ENCODE measurements at regions not wholly inside any gene's neighbourhood (a gene's known extent, or its start where the extent isn't known, plus 50 kb on each side); places are given as distances from the start of the nearest gene placed in this dataset.

DNA sequence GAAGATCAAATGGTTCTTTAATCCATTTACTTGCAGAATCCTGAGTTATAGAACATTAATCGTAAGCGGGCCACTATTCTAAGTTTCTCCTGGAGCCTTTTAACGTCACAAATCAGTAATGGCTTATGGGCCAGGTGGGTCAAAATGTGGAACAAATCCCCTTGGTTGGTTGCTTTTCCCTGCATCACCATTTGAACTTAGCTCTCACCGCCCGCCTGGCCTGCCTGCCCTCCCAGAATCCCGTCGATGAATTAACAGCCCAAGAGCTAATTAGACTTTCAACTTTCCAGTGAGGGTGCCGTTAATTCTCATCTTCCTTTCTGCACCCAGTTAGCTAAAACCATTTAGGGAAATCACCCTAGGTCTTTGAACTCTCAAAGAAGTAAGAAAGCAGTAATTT is 205.5 kb downstream of the RNF152 start:
- H3K4me1 ChIP-seq, result no peaks in the 10 kb centered on the region
- no peak overlapping the region for H3K27ac ChIP-seq
- 84 to 96% (median 91%) methylated on average over 8 of the region's 8 CpGs for WGBS, 5 donors
- H3K9me3 ChIP-seq, result no peaks in the 10 kb centered on the region
- TF ChIP-seq EP300 (IDR thresholded peaks at IDR 0.05), result no peak
- TF ChIP-seq POLR2AphosphoS5 (IDR thresholded peaks at IDR 0.05), result no peak
- TF ChIP-seq, protein P1, sequence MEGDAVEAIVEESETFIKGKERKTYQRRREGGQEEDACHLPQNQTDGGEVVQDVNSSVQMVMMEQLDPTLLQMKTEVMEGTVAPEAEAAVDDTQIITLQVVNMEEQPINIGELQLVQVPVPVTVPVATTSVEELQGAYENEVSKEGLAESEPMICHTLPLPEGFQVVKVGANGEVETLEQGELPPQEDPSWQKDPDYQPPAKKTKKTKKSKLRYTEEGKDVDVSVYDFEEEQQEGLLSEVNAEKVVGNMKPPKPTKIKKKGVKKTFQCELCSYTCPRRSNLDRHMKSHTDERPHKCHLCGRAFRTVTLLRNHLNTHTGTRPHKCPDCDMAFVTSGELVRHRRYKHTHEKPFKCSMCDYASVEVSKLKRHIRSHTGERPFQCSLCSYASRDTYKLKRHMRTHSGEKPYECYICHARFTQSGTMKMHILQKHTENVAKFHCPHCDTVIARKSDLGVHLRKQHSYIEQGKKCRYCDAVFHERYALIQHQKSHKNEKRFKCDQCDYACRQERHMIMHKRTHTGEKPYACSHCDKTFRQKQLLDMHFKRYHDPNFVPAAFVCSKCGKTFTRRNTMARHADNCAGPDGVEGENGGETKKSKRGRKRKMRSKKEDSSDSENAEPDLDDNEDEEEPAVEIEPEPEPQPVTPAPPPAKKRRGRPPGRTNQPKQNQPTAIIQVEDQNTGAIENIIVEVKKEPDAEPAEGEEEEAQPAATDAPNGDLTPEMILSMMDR (IDR thresholded peaks at IDR 0.05), result no peak
- TF ChIP-seq POLR2A (IDR thresholded peaks at IDR 0.05), result no peak
- H3K36me3 ChIP-seq, result no peaks in the 10 kb centered on the region
- no peaks in the 10 kb centered on the region for H3K27me3 ChIP-seq
- intact Hi-C loops (cut with DNase I; ENCODE audit: low total_unique reads), result no loop called here
- no peak for DNase-seq
- no peak overlapping the region for H3K4me3 ChIP-seq

DNA sequence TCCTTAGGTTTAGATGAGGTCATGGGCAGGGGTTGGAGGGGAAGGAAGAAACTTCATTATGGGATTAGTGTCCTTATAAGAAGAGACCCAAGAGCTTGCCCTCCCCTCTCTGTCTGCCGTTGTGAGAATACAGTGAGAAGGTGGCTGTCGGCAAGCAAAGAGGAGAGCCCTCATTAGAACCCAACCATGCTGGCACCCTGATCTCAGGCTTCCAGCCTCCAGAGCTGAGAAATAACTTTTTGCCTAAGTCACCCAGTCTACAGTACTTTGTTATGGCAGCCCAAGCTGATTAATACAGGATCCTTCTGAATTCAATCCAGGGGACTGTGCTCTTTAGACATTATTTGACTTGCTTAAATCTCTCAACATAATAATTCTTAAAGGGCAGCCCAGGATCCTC is 209.0 kb downstream of the RNF152 start:
- intact Hi-C loops (cut with DNase I; ENCODE audit: low total_unique reads), result no loop called here
- Histone ChIP-seq H3K36me3 (no peaks in the 10 kb centered on the region), H3K27ac (no peak overlapping the region), H3K4me1 (no peaks in the 10 kb centered on the region), H3K27me3 (no peaks in the 10 kb centered on the region), H3K4me3 (no peak overlapping the region), H3K9me3 (peaks cover 0 to 18% (median 15%) of the 10 kb centered on the region in 4 donors)
- DNase-seq, result no peak
- no peak for TF ChIP-seq POLR2AphosphoS5 (IDR thresholded peaks at IDR 0.05)
- TF ChIP-seq POLR2A (IDR thresholded peaks at IDR 0.05), result no peak
- TF ChIP-seq, protein P1 (IDR thresholded peaks at IDR 0.05), result no peak
- TF ChIP-seq EP300 (IDR thresholded peaks at IDR 0.05), result no peak
- WGBS, 5 donors, result 76 to 84% (median 82%) methylated on average over 2 of the region's 2 CpGs

DNA sequence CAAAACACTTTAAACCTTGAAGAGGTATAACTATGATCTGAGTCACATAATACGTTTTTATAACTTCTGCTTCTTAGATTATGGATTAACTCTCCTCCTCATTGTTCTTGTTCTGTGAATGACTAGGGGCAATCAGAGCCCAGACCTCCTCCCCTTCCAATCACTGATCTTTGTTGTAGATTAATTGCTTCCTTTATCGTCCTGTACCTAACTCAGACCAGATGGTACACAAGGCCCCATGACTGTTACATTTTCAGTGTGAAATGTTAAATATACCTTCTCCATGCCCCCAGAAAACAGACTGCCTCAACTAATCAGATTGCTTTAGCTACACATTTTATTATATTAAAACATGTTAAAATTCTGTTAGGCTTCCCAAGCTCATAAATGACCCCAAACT is 211.7 kb downstream of the RNF152 start:
- H3K4me1 ChIP-seq, result no peaks in the 10 kb centered on the region
- H3K36me3 ChIP-seq, result no peaks in the 10 kb centered on the region
- H3K4me3 ChIP-seq, result no peak overlapping the region
- TF ChIP-seq EP300 (IDR thresholded peaks at IDR 0.05), result no peak
- TF ChIP-seq, protein P1 (IDR thresholded peaks at IDR 0.05), result no peak
- TF ChIP-seq POLR2A (IDR thresholded peaks at IDR 0.05), result no peak
- TF ChIP-seq POLR2AphosphoS5 (IDR thresholded peaks at IDR 0.05), result no peak
- H3K9me3 ChIP-seq, result peaks cover 0 to 18% (median 15%) of the 10 kb centered on the region in 4 donors
- WGBS, 5 donors, result 82 to 94% (median 87%) methylated on average over 2 of the region's 2 CpGs
- H3K27me3 ChIP-seq, result no peaks in the 10 kb centered on the region
- intact Hi-C loops (cut with DNase I; ENCODE audit: low total_unique reads), result no loop called here
- no peak for DNase-seq
- no peak overlapping the region for H3K27ac ChIP-seq

DNA sequence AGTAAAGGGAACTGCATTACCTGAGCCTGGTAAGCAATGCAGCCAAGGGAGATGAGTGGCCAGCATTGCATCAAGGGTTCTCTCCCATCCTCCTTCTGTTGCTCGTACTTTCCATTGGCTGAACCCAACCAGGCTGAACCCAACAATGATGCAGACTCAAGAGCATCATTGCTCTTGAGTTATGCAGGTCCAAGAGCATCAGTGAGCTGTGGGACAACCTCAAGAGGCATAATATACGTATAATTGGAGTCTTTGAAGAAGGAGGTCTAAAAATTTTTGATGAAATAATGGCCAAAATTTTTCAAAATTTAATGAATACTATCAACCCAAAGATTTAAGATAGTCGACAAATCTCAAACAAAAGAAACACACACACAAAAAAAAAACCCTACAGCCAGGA is 213.0 kb downstream of the RNF152 start:
- no peak overlapping the region for H3K4me3 ChIP-seq
- no peaks in the 10 kb centered on the region for H3K27me3 ChIP-seq
- H3K36me3 ChIP-seq, result no peaks in the 10 kb centered on the region
- H3K9me3 ChIP-seq, result peaks cover 0 to 18% (median 15%) of the 10 kb centered on the region in 4 donors
- WGBS, 5 donors, result 83 to 95% (median 88%) methylated on average over 3 of the region's 3 CpGs
- intact Hi-C loops (cut with DNase I; ENCODE audit: low total_unique reads), result no loop called here
- DNase-seq, result no peak
- TF ChIP-seq POLR2AphosphoS5 (IDR thresholded peaks at IDR 0.05) (no peak), EP300 (IDR thresholded peaks at IDR 0.05) (no peak), POLR2A (IDR thresholded peaks at IDR 0.05) (no peak)
- TF ChIP-seq, protein P1 (IDR thresholded peaks at IDR 0.05), result no peak
- H3K27ac ChIP-seq, result no peak overlapping the region
- no peaks in the 10 kb centered on the region for H3K4me1 ChIP-seq
